Endothelial cell of umbilical vein (primary cell): ENCODE measurements at regions not wholly inside any gene's neighbourhood (a gene's known extent, or its start where the extent isn't known, plus 50 kb on each side); places are given as distances from the start of the nearest gene placed in this dataset.

ENCODE experiments used
- BruUV-seq: library from RNA; stranded (reverse); fragments of 400-500 nt; replicated peaks from 2 replicates; lab custom pipeline; 2021; lab: Mats Ljungman, UMichigan
- CTCF ChIA-PET: fragments of 300-600, 350-600 bp; sonication (Branson Sonifier 250); formaldehyde crosslinking; loops from one replicate; lab custom pipeline; 2021; ENCODE audit warnings: antibody characterized with exemption, inconsistent platforms; lab: Charles Lee
- POLR2A ChIA-PET: fragments of 300-600, 350-600 bp; sonication (Branson Sonifier 250); formaldehyde crosslinking; loops from one replicate; lab custom pipeline; 2021; ENCODE audit warnings: antibody characterized with exemption, inconsistent platforms; lab: Charles Lee
- DNase-seq: peaks from one replicate; pipeline ENCODE4 v3.0.0-alpha.2; 2011; ENCODE audit warnings: low read depth, low spot score
- FAIRE-seq: peaks from 2 replicates; lab custom pipeline; 2011; peaks lifted over from hg19 to GRCh38; lab: Jason Lieb, UNC
- H2AFZ ChIP-seq: 2 replicates; pipeline ENCODE4 v1.6.0; 2012; ENCODE audit warnings: low read depth, low read length, control low read depth, inconsistent platforms
- H3K27ac ChIP-seq: 2 replicates; pipeline ENCODE4 v1.5.1; 2011; ENCODE audit warnings: low read depth, mild to moderate bottlenecking, control low read depth, low read length, moderate library complexity; ENCODE audit not compliant: insufficient read depth
- H3K27me3 ChIP-seq, 2 experiments: 2 replicates each; pipeline versions ENCODE4 v1.6.0 to v1.6.1; 2011; ENCODE audit warnings: low read length in 2 of 2, mixed read lengths in 1 of 2; ENCODE audit not compliant: control insufficient read depth in 2 of 2, insufficient read depth in 2 of 2
- H3K36me3 ChIP-seq, 2 experiments: 2 replicates in 1 of 2; 3 replicates in 1 of 2; pipeline ENCODE4 v1.5.1; 2011; ENCODE audit warnings: low read length in 2 of 2, mild to moderate bottlenecking in 1 of 2, moderate library complexity in 1 of 2; ENCODE audit not compliant: control insufficient read depth in 2 of 2, insufficient read depth in 2 of 2; ENCODE audit errors: extremely low read depth in 1 of 2
- H3K4me1 ChIP-seq: 3 replicates; pipeline ENCODE4 v1.5.1; 2011; ENCODE audit warnings: mild to moderate bottlenecking, low read length; ENCODE audit not compliant: control insufficient read depth, insufficient read depth; ENCODE audit errors: extremely low read depth
- H3K4me2 ChIP-seq: 2 replicates; pipeline ENCODE4 v1.6.1; 2011; ENCODE audit warnings: low read length, control low read depth, mixed read lengths; ENCODE audit not compliant: insufficient read depth
- H3K4me3 ChIP-seq, 3 experiments: fragments of 200-600 bp in 1 of 3; sonication (generic), shearing (Covaris generic) in 1 of 3; replicated peaks in 1 of 3; 2 replicates each; pipeline ENCODE4 v1.5.1; 2011 to 2016; ENCODE audit warnings: control low read depth in 3 of 3, low read length in 3 of 3, mild to moderate bottlenecking in 2 of 3, inconsistent platforms in 1 of 3, low read depth in 1 of 3, moderate library complexity in 1 of 3; ENCODE audit not compliant: insufficient read depth in 1 of 3
- H3K79me2 ChIP-seq: 2 replicates; pipeline ENCODE4 v1.6.0; 2012; ENCODE audit warnings: low read length, inconsistent platforms; ENCODE audit not compliant: control insufficient read depth, insufficient read depth
- H3K9ac ChIP-seq: replicated peaks from 2 replicates; pipeline ENCODE3; 2011; ENCODE audit warnings: low read length, control low read depth; ENCODE audit not compliant: insufficient read depth; ENCODE audit errors: extremely low read depth
- H3K9me1 ChIP-seq: replicated peaks from 3 replicates; pipeline ENCODE4 v1.6.0; 2011; ENCODE audit warnings: mild to moderate bottlenecking, low read length; ENCODE audit not compliant: control insufficient read depth, insufficient read depth; ENCODE audit errors: extremely low read depth
- H3K9me3 ChIP-seq: replicated peaks from 2 replicates; pipeline ENCODE4 v1.5.1; 2012; ENCODE audit warnings: low read length, inconsistent platforms; ENCODE audit not compliant: control insufficient read depth, insufficient read depth
- H4K20me1 ChIP-seq: replicated peaks from 2 replicates; pipeline ENCODE3; 2011; ENCODE audit warnings: mild to moderate bottlenecking, low read length; ENCODE audit not compliant: control insufficient read depth, insufficient read depth; ENCODE audit errors: extremely low read depth
- CTCF ChIP-seq, 2 donors: IDR thresholded peaks; 1 replicate in 1 of 2; 2 replicates in 1 of 2; pipeline ENCODE4 v1.5.1; 2011; ENCODE audit warnings: low read length in 2 of 2, mild to moderate bottlenecking in 2 of 2, moderate library complexity in 2 of 2, control low read depth in 1 of 2, inconsistent platforms in 1 of 2, low read depth in 1 of 2; ENCODE audit not compliant: insufficient read depth in 1 of 2; ENCODE audit errors: extremely low read depth in 1 of 2
- EZH2 ChIP-seq: IDR thresholded peaks from 2 replicates; pipeline ENCODE4 v1.6.1; 2012; ENCODE audit warnings: borderline replicate concordance, low read depth, mild to moderate bottlenecking, moderate library complexity, low read length, inconsistent platforms; ENCODE audit not compliant: severe bottlenecking
- FOS ChIP-seq: IDR thresholded peaks from 2 replicates; pipeline ENCODE4 v1.6.1; 2011; ENCODE audit warnings: mild to moderate bottlenecking, low read length, moderate library complexity, borderline replicate concordance; ENCODE audit not compliant: insufficient read depth
- GATA2 ChIP-seq: IDR thresholded peaks from 2 replicates; pipeline ENCODE4 v1.7.0; 2011; ENCODE audit warnings: low read depth, mild to moderate bottlenecking, moderate library complexity, mixed read lengths, low read length; ENCODE audit not compliant: insufficient read length, insufficient read depth
- JUN ChIP-seq: IDR thresholded peaks from 2 replicates; pipeline ENCODE4 v1.6.1; 2011; ENCODE audit warnings: borderline replicate concordance, low read depth; ENCODE audit not compliant: insufficient read length, insufficient read depth
- MAX ChIP-seq: IDR thresholded peaks from 2 replicates; pipeline ENCODE4 v1.6.1; 2011; ENCODE audit not compliant: insufficient read depth, insufficient read length
- MYC ChIP-seq: IDR thresholded peaks from one replicate; pipeline ENCODE4 v1.6.1; 2011; ENCODE audit warnings: mild to moderate bottlenecking, low read depth, low read length
- POLR2A ChIP-seq: IDR thresholded peaks from 2 replicates; pipeline ENCODE4 v1.6.1; 2012; ENCODE audit warnings: low read depth, mild to moderate bottlenecking, control low read depth, low read length
- POLR2AphosphoS5 ChIP-seq: IDR thresholded peaks from 2 replicates; pipeline ENCODE4 v1.6.1; 2012; ENCODE audit warnings: low read depth, mild to moderate bottlenecking, control low read depth, low read length, moderate library complexity; ENCODE audit not compliant: insufficient read depth
- dilution Hi-C: fragments of 300-500 bp; cut with MboI; formaldehyde crosslinking; loops from one replicate; pipeline ENCODE4 v1.15.0; 2019; ENCODE audit warnings: low sequenced_read_pairs; ENCODE audit not compliant: extremely low pct_ligation_motif_present
- intact Hi-C: fragments of 100-400 bp; cut with micrococcal nuclease; formaldehyde crosslinking; loops from one replicate; pipeline ENCODE4 v1.10.0; 2022

GRCh38 chr9:23538461-23539003 is 287.5 kb downstream of the ELAVL2 start:
- CTCF ChIA-PET = no interaction called here

More at GRCh38 chr9:23538461-23539003, 287.5 kb downstream of the ELAVL2 start:
- Histone ChIP-seq H3K4me2 (no peak overlapping the region), H3K4me1 (no peaks in the 10 kb centered on the region), H2AFZ (no peak overlapping the region), H3K27ac (no peak overlapping the region), H3K9me1 (no peaks in the 10 kb centered on the region), H4K20me1 (no peaks in the 10 kb centered on the region), H3K27me3 (no peaks in the 10 kb centered on the region), H3K4me3 (no peak overlapping the region), H3K79me2 (no peaks in the 10 kb centered on the region), H3K36me3 (no peaks in the 10 kb centered on the region), H3K9me3 (no peaks in the 10 kb centered on the region), H3K9ac (no peak overlapping the region)
- no peak for TF ChIP-seq GATA2
- TF ChIP-seq EZH2 = no peak
- TF ChIP-seq POLR2AphosphoS5 = no peak
- no peak for TF ChIP-seq MAX
- no peak for TF ChIP-seq FOS
- no peak for TF ChIP-seq POLR2A
- TF ChIP-seq CTCF (IDR thresholded peaks at IDR 0.05; ENCODE audit: extremely low read depth in 1 of 2, insufficient read depth in 1 of 2, low read depth in 1 of 2, low read length in 2 of 2) = no peak
- no peak for TF ChIP-seq MYC
- no peak for TF ChIP-seq JUN
- FAIRE-seq (no peak), DNase-seq (no peak)
- BruUV-seq = no TSS peak
- dilution Hi-C loops = no loop called here
- intact Hi-C loops = no loop called here
- POLR2A ChIA-PET = no interaction called here
